K562 (cell line): ENCODE measurements at regions not wholly inside any gene's neighbourhood (a gene's known extent, or its start where the extent isn't known, plus 50 kb on each side); places are given as distances from the start of the nearest gene placed in this dataset.

Experiments used
- ATAC-seq: fragments of 200-7000 bp; cut with Tn5 transposase; 3 replicates; pipeline ENCODE4 v1.9.1; 2020; ENCODE audit warnings: moderate library complexity
- BruUV-seq: library from RNA; stranded (reverse); fragments of 400-500 nt; replicated peaks from 2 replicates; lab custom pipeline; 2021; lab: Mats Ljungman, UMichigan
- CTCF ChIA-PET: fragments of 300-600 bp; formaldehyde crosslinking; extraction: SDS; loops from one replicate; lab custom pipeline; 2021; ENCODE audit warnings: low intra/inter-chr PET ratio; lab: Yijun Ruan, JAX
- POLR2A ChIA-PET: fragments of 300-600, 350-650 bp; sonication (Branson Sonifier 250); formaldehyde crosslinking; extraction: SDS; loops from one replicate; lab custom pipeline; 2021; ENCODE audit warnings: antibody characterized with exemption, inconsistent platforms; lab: Yijun Ruan, JAX
- DNase-seq, 4 experiments: peaks; one replicate each; pipeline versions ENCODE4 v3.0.0 to v3.0.0-alpha.2; 2011 to 2018; ENCODE audit warnings: low spot score in 3 of 4, mixed read lengths in 3 of 4; ENCODE audit errors: extremely low read depth in 1 of 4
- FAIRE-seq: peaks from 2 replicates; lab custom pipeline; 2011; peaks lifted over from hg19 to GRCh38; lab: Jason Lieb, UNC
- H2AFZ ChIP-seq: 2 replicates; pipeline ENCODE4 v1.6.0; 2011; ENCODE audit warnings: low read depth, low read length, control low read depth, inconsistent platforms
- H3K27ac ChIP-seq: fragments of 200-600 bp; 3 replicates; pipeline ENCODE4 v1.8.0; 2011; ENCODE audit warnings: low read depth, mild to moderate bottlenecking, control low read depth, inconsistent platforms, low read length, moderate library complexity, mixed read lengths; ENCODE audit errors: extremely low read depth
- H3K27me3 ChIP-seq, 2 experiments: fragments of 300-600 bp in 1 of 2; 2 replicates in 1 of 2; 3 replicates in 1 of 2; pipeline versions ENCODE4 v1.6.0 to v1.8.0; 2011; ENCODE audit warnings: inconsistent platforms in 2 of 2, low read length in 2 of 2, mild to moderate bottlenecking in 1 of 2, mixed read lengths in 1 of 2, moderate library complexity in 1 of 2; ENCODE audit not compliant: control insufficient read depth in 2 of 2, insufficient read depth in 2 of 2
- H3K36me3 ChIP-seq: fragments of 300-600 bp; 3 replicates; pipeline ENCODE4 v1.8.0; 2011; ENCODE audit warnings: mild to moderate bottlenecking, low read length, inconsistent platforms; ENCODE audit not compliant: control insufficient read depth, insufficient read depth
- H3K4me1 ChIP-seq, 2 experiments: fragments of 200-600 bp in 1 of 2; replicated peaks in 1 of 2; 2 replicates in 1 of 2; 3 replicates in 1 of 2; pipeline versions ENCODE4 v1.5.1 to v1.8.0; 2011; ENCODE audit warnings: inconsistent platforms in 2 of 2, low read length in 2 of 2, mild to moderate bottlenecking in 1 of 2, mixed read lengths in 1 of 2, moderate library complexity in 1 of 2; ENCODE audit not compliant: control insufficient read depth in 2 of 2, insufficient read depth in 2 of 2
- H3K4me2 ChIP-seq: 2 replicates; pipeline ENCODE4 v1.6.1; 2011; ENCODE audit warnings: low read length, control low read depth, inconsistent platforms, mixed read lengths; ENCODE audit not compliant: insufficient read depth
- H3K4me3 ChIP-seq: fragments of 200-600 bp; sonication (generic), shearing (Covaris generic); 2 replicates; pipeline ENCODE4 v1.5.1; 2016; ENCODE audit warnings: control low read depth, inconsistent platforms
- H3K79me2 ChIP-seq: fragments of 200-600 bp; 3 replicates; pipeline ENCODE4 v1.8.0; 2011; ENCODE audit warnings: low read length, inconsistent platforms; ENCODE audit not compliant: control insufficient read depth, insufficient read depth
- H3K9ac ChIP-seq, 2 experiments: 2 replicates each; pipeline versions ENCODE4 v1.6.0 to v1.6.1; 2011; ENCODE audit warnings: low read depth in 2 of 2, low read length in 2 of 2, control low read depth in 1 of 2, inconsistent platforms in 1 of 2, mild to moderate bottlenecking in 1 of 2, mixed read lengths in 1 of 2; ENCODE audit not compliant: insufficient read depth in 1 of 2
- H3K9me1 ChIP-seq: one replicate; pipeline ENCODE4 v1.6.0; 2011; ENCODE audit warnings: inconsistent platforms, mild to moderate bottlenecking, low read length, moderate library complexity; ENCODE audit not compliant: control insufficient read depth, insufficient read depth
- H3K9me3 ChIP-seq: replicated peaks from 2 replicates; pipeline ENCODE4 v1.5.1; 2011; ENCODE audit warnings: low read depth, low read length, inconsistent platforms; ENCODE audit not compliant: control insufficient read depth, insufficient read depth
- H4K20me1 ChIP-seq: replicated peaks from 2 replicates; pipeline ENCODE4 v1.6.1; 2011; ENCODE audit warnings: low read length, inconsistent platforms, mixed read lengths; ENCODE audit not compliant: control insufficient read depth, insufficient read depth
- EGR1 ChIP-seq: fragments of 450-650 bp; conservative IDR thresholded peaks from 2 replicates; pipeline ENCODE4 v1.6.1; 2017; ENCODE audit warnings: mild to moderate bottlenecking
- L3MBTL2 ChIP-seq: fragments of 450-650 bp; IDR thresholded peaks from 2 replicates; pipeline ENCODE4 v1.6.1; 2016; ENCODE audit warnings: mild to moderate bottlenecking, moderate library complexity
- ZBTB8A ChIP-seq: fragments of 450-650 bp; IDR thresholded peaks from 2 replicates; pipeline ENCODE4 v1.6.1; 2018; ENCODE audit warnings: mild to moderate bottlenecking, moderate library complexity; ENCODE audit not compliant: partially characterized antibody
- ZNF23 ChIP-seq: fragments of 250-450 bp; sonication (Bioruptor Pico); IDR thresholded peaks from 2 replicates; pipeline ENCODE4 v1.4.0; 2020; ENCODE audit warnings: mild to moderate bottlenecking
- WGBS: fragments of 100-300 bp; shearing (Covaris generic); methylation state at CpG from one replicate; pipeline ENCODE4 v1.1.6; 2016; ENCODE audit warnings: low coverage, mixed read lengths; ENCODE audit not compliant: insufficient coverage; ENCODE audit errors: missing lambda C conversion rate; 5-methylcytosine and 5-hydroxymethylcytosine counted together
- in situ Hi-C: fragments of 300-500 bp; cut with MboI; formaldehyde crosslinking; loops from 4 replicates; pipeline ENCODE4 v1.15.0; 2018; ENCODE audit warnings: inconsistent platforms, mixed read lengths
- intact Hi-C: fragments of 100-400 bp; cut with micrococcal nuclease; formaldehyde crosslinking; loops from 2 replicates; pipeline ENCODE4 v1.14.2; 2022
- TF ChIP-seq, protein P1 (sequence below): fragments of 200-600 bp; sonication (generic); IDR thresholded peaks from one replicate; pipeline ENCODE4 v1.6.1; 2012; ENCODE audit warnings: mild to moderate bottlenecking, low read depth, low read length, inconsistent platforms
- TF ChIP-seq, protein P2 (sequence below): fragments of 250-450 bp; sonication (Bioruptor Pico); IDR thresholded peaks from 2 replicates; pipeline ENCODE4 v1.5.0; 2020; ENCODE audit warnings: mild to moderate bottlenecking, borderline replicate concordance
- TF ChIP-seq, protein P3 (sequence below): fragments of 200-400 bp; formaldehyde crosslinking; IDR thresholded peaks from 2 replicates; pipeline ENCODE4 v1.6.1; 2017; ENCODE audit warnings: mild to moderate bottlenecking, low read depth, low read length, moderate library complexity

DNA sequence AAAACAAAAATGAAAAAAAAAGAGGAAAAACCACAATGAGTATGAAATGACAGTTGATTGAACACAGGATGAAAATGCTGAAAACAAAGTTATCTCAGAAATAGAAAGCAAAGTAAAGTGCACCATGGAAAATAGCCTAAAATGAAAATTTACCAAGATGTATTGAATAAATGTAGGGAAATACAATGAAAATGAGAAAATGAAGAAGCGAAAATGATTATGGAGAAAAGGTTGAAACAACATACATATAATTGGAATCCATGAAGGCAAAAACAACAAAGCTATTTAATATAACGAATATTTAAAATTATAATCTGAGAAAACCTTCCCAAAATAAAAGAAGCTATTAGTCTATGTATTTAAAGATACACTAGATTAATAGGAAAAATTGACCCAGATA is 147.4 kb downstream of the TMEM18 start:
- no peak overlapping the region for H3K9ac ChIP-seq
- intact Hi-C loops, result loop anchor here (2.0 kb wide), 2 partner anchors 107 to 1019 kb away; no protein-coding TSS in a partner anchor
- CTCF ChIA-PET, result interaction anchor here (0.8 to 2.4 kb wide), 3 partner anchors 106 to 1016 kb away, joined by 3 to 8 read pairs (median 3); no protein-coding TSS in a partner anchor
- H3K36me3 ChIP-seq, result no peaks in the 10 kb centered on the region
- WGBS, result 0% methylated on average over 2 of the region's 2 CpGs
- FAIRE-seq (no peak), ATAC-seq (no peak), DNase-seq (no peak)
- H3K4me1 ChIP-seq, result no peaks in the 10 kb centered on the region
- H3K27ac ChIP-seq, result no peak overlapping the region
- no TSS peak for BruUV-seq
- no peak overlapping the region for H3K4me2 ChIP-seq
- H3K27me3 ChIP-seq, result peaks cover 0 to 18% of the 10 kb centered on the region in 2 experiments; a peak in 3 of 5 replicates
- POLR2A ChIA-PET, result no interaction called here
- no peaks in the 10 kb centered on the region for H3K9me1 ChIP-seq
- H3K4me3 ChIP-seq, result no peak overlapping the region
- no peaks in the 10 kb centered on the region for H3K79me2 ChIP-seq
- no peak overlapping the region for H2AFZ ChIP-seq
- H4K20me1 ChIP-seq, result no peaks in the 10 kb centered on the region
- no peaks in the 10 kb centered on the region; the same call in 1 of the 2 replicates for H3K9me3 ChIP-seq
- in situ Hi-C loops, result no loop called here
- TF ChIP-seq L3MBTL2 (no peak), EGR1 (no peak), ZNF23 (no peak), ZBTB8A (no peak)
- TF ChIP-seq, protein P1, sequence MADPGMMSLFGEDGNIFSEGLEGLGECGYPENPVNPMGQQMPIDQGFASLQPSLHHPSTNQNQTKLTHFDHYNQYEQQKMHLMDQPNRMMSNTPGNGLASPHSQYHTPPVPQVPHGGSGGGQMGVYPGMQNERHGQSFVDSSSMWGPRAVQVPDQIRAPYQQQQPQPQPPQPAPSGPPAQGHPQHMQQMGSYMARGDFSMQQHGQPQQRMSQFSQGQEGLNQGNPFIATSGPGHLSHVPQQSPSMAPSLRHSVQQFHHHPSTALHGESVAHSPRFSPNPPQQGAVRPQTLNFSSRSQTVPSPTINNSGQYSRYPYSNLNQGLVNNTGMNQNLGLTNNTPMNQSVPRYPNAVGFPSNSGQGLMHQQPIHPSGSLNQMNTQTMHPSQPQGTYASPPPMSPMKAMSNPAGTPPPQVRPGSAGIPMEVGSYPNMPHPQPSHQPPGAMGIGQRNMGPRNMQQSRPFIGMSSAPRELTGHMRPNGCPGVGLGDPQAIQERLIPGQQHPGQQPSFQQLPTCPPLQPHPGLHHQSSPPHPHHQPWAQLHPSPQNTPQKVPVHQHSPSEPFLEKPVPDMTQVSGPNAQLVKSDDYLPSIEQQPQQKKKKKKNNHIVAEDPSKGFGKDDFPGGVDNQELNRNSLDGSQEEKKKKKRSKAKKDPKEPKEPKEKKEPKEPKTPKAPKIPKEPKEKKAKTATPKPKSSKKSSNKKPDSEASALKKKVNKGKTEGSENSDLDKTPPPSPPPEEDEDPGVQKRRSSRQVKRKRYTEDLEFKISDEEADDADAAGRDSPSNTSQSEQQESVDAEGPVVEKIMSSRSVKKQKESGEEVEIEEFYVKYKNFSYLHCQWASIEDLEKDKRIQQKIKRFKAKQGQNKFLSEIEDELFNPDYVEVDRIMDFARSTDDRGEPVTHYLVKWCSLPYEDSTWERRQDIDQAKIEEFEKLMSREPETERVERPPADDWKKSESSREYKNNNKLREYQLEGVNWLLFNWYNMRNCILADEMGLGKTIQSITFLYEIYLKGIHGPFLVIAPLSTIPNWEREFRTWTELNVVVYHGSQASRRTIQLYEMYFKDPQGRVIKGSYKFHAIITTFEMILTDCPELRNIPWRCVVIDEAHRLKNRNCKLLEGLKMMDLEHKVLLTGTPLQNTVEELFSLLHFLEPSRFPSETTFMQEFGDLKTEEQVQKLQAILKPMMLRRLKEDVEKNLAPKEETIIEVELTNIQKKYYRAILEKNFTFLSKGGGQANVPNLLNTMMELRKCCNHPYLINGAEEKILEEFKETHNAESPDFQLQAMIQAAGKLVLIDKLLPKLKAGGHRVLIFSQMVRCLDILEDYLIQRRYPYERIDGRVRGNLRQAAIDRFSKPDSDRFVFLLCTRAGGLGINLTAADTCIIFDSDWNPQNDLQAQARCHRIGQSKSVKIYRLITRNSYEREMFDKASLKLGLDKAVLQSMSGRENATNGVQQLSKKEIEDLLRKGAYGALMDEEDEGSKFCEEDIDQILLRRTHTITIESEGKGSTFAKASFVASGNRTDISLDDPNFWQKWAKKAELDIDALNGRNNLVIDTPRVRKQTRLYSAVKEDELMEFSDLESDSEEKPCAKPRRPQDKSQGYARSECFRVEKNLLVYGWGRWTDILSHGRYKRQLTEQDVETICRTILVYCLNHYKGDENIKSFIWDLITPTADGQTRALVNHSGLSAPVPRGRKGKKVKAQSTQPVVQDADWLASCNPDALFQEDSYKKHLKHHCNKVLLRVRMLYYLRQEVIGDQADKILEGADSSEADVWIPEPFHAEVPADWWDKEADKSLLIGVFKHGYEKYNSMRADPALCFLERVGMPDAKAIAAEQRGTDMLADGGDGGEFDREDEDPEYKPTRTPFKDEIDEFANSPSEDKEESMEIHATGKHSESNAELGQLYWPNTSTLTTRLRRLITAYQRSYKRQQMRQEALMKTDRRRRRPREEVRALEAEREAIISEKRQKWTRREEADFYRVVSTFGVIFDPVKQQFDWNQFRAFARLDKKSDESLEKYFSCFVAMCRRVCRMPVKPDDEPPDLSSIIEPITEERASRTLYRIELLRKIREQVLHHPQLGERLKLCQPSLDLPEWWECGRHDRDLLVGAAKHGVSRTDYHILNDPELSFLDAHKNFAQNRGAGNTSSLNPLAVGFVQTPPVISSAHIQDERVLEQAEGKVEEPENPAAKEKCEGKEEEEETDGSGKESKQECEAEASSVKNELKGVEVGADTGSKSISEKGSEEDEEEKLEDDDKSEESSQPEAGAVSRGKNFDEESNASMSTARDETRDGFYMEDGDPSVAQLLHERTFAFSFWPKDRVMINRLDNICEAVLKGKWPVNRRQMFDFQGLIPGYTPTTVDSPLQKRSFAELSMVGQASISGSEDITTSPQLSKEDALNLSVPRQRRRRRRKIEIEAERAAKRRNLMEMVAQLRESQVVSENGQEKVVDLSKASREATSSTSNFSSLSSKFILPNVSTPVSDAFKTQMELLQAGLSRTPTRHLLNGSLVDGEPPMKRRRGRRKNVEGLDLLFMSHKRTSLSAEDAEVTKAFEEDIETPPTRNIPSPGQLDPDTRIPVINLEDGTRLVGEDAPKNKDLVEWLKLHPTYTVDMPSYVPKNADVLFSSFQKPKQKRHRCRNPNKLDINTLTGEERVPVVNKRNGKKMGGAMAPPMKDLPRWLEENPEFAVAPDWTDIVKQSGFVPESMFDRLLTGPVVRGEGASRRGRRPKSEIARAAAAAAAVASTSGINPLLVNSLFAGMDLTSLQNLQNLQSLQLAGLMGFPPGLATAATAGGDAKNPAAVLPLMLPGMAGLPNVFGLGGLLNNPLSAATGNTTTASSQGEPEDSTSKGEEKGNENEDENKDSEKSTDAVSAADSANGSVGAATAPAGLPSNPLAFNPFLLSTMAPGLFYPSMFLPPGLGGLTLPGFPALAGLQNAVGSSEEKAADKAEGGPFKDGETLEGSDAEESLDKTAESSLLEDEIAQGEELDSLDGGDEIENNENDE, result no peak
- TF ChIP-seq, protein P2, sequence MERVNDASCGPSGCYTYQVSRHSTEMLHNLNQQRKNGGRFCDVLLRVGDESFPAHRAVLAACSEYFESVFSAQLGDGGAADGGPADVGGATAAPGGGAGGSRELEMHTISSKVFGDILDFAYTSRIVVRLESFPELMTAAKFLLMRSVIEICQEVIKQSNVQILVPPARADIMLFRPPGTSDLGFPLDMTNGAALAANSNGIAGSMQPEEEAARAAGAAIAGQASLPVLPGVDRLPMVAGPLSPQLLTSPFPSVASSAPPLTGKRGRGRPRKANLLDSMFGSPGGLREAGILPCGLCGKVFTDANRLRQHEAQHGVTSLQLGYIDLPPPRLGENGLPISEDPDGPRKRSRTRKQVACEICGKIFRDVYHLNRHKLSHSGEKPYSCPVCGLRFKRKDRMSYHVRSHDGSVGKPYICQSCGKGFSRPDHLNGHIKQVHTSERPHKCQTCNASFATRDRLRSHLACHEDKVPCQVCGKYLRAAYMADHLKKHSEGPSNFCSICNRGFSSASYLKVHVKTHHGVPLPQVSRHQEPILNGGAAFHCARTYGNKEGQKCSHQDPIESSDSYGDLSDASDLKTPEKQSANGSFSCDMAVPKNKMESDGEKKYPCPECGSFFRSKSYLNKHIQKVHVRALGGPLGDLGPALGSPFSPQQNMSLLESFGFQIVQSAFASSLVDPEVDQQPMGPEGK (CRISPR knock-in tag), result no peak
- TF ChIP-seq, protein P3, sequence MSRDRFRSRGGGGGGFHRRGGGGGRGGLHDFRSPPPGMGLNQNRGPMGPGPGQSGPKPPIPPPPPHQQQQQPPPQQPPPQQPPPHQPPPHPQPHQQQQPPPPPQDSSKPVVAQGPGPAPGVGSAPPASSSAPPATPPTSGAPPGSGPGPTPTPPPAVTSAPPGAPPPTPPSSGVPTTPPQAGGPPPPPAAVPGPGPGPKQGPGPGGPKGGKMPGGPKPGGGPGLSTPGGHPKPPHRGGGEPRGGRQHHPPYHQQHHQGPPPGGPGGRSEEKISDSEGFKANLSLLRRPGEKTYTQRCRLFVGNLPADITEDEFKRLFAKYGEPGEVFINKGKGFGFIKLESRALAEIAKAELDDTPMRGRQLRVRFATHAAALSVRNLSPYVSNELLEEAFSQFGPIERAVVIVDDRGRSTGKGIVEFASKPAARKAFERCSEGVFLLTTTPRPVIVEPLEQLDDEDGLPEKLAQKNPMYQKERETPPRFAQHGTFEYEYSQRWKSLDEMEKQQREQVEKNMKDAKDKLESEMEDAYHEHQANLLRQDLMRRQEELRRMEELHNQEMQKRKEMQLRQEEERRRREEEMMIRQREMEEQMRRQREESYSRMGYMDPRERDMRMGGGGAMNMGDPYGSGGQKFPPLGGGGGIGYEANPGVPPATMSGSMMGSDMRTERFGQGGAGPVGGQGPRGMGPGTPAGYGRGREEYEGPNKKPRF, result no peak
